HG02973 (cell line): ENCODE measurements at regions not wholly inside any gene's neighbourhood (a gene's known extent, or its start where the extent isn't known, plus 50 kb on each side); places are given as distances from the start of the nearest gene placed in this dataset.

ENCODE experiments used
- ATAC-seq: cut with Tn5 transposase; IDR thresholded peaks from one replicate; pipeline ENCODE4 v1.9.1; 2021; ENCODE audit warnings: moderate library complexity; ENCODE audit not compliant: unreplicated experiment

DNA sequence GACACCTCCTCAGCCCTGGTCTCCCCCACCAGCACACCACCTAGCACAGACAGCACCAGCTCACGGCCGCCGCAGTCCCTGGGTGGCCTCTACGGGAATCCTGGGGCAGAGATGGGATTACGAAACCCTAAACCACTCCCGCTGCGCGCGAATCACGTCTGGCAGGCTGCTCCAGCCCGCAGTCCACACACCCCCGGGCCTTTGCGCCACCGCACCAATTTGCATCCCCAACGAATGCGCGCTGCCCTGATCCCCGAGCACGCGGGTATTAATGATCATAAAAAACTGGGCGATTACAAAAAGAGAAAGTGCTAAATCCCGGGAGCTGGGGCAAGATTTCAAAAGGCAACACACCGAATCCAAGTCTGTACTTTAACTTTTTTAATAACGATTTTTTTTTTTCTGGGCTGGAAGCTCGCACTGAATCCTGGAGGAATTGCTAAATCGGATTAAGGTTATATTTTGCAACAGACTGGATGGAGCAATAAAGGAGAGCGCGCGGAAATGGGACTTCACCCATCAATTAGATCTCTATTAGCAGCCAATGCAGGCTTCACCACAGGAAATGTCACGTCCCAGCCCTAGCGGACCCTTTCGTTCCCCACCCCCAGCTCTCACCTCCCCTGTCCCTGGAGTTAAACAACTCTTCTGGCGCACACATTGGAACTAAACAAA is 69.8 kb upstream of the TMEM33 start:
- ATAC-seq, result no peak

DNA sequence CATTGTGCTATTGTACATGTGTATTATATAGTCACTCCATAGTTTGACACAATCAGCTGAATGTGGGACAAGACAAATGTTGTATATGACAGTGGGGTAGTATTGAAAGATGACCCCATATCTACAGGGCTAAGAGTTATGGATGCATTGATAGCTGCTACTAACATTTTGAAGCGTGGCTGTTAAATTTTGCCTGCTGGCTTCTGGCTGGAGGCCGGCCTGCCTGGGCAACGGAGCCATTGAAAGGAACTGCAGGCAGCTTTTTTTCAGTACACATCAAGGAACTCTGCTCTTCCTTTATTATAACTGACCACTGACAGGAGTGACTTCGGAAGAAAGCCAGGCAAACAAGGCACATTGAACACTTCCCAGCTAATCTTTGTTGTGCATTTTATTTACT is 76.1 kb upstream of the TMEM33 start:
- no peak for ATAC-seq

DNA sequence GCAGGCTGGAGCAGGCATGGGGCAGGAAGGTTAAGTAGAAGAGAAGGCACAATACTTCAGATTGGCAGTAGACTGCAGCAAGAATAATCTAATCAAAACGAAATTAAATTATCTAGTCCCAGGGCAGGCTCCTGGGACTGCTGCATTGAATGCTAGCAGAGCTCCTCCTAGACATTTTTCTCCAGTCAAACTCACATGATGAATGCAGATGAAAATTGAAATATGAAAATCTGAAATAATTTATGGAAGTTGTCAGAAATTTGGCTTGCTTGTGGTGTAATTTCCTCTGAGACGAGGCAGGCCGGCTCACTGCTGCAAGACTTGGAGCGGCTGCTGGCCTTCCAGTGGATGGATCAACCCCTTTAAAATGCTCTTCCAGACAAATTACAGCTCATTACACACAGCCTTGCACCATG is 78.0 kb upstream of the TMEM33 start:
- no peak for ATAC-seq

DNA sequence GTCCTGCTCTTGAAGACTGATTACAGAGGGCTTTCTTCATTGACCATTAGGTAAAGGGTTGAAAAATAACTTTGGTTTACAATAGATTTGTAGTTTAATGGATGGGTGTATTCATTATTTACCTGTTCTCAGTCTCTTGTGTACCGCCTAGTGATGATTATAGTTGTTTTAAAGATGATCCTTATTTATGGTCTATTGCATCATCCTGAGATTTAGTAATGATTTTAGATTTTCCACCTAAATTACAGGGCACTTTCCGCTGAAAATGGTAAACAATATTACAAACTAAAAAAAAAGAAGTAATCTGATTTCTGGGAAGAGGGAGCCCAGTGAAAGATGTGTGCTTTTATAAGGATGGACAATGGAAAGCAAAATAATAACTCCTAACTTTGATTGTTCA is 78.4 kb upstream of the TMEM33 start:
- ATAC-seq, result no peak

DNA sequence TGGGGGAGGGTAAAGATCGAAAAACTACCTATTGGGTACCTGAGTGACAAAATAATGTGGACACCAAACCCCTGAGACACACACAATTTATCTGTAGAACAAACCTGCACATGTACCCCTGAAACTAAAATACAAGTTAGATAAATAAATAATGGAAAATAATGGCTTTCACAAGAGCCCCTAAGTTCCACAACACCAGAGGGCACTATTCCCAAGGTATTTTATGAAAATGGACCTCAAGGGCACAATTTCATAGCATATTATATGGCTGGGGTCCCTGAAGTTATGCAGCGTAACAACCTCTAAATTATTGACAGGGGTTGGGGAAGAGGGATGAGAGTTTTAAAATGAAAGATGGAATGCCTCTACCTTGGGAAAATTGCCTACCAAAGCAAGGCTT is 81.3 kb upstream of the TMEM33 start:
- no peak for ATAC-seq

DNA sequence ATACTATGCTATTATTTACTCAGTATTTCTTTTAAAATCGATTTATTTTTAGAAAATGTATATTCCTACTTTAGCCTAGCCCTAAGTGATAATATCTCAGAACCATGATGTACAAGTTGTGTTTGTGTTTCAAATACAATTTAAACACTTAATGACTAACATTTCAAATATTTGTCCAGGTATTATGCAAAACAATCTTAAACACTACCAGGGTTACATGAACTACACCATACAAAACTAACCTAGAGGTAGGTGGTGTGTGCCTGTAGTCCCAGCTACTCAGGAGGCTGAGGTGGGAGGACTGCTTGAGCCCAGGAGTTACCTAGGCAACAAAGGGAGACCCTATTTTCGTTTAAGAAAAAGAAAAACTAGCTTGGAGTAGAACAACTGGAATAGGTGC is 83.0 kb upstream of the TMEM33 start:
- ATAC-seq, result no peak

DNA sequence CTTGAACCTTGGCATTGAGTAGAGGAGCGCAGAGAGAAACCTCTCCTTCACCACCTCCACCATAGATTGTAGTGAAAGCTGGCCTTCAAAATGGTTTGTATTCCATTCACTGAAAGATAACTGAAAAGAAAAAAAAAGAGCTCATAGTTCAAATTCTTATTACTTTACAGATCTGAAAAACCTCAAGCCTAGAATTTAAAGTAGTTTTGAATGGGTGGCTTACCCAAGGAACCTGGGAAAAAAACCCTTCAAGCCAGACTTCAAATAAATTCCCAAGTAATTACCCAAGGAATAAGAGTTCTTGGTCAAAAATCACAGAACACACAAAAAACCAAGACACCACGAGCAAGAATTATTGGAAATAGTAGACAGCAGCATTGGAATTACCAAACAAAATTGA is 83.6 kb upstream of the TMEM33 start:
- ATAC-seq, result no peak

DNA sequence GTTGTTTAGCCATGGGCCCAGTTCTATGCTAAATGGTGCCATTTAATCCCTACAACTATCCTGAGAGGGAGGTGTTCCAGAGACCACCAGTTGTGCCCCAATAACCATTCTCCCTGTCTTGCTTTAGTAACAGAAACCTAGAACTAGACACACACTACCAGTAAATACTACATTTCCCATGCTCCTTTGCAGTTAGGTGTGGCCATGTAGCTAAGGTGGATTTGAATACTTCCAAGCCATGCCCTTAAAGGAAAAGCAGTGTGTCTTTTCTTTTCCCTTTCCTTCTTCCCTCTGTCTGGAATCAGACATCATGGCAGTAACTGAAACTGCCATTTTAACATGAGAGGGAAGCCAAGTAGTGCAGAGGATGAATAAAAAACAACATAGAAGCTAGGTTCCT is 90.9 kb upstream of the TMEM33 start:
- ATAC-seq, result no peak

DNA sequence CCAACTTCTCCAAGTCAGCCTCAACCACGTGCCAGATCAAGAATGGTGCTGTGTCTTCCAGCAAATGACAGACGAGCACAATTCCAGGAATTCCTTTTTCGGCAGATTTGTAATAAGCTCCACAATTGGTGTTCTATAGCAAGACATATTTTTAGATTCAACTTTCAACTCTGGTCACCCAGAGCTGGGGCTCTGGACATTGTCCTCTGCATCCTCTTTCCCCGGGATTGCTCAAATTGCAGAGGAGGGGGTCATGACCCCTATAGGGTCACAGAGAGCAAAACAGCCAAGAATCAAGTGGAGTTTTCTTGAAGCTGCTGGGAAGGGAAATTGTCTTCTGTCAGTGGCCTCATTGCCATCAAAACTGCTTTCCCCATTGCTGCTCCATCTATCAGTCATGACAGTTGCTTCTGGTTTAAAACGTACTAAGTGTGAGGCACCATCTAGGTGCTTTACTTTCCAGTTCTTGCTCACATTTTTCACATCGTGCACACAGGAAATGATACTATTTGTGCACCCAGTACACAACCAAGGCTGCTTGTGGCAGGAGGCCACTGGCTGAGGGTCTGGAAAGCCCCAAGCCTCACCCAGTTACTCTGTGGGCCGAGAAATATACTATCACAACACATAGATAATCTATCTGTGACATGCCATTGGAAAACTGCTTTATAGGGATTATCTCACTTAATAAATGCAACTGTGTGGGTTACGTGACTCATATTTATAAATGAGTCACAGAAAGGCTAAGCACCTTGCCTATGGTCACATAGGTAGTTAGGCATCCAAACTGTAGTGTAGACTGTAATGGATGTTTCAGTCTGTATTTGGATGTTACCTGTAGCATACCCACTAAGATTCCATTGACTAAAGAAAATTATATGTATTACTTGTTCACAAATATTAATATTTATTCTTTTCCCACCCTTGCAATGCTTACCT is 91.7 kb upstream of the PHOX2B start:
- ATAC-seq, result peak; percentile 70

DNA sequence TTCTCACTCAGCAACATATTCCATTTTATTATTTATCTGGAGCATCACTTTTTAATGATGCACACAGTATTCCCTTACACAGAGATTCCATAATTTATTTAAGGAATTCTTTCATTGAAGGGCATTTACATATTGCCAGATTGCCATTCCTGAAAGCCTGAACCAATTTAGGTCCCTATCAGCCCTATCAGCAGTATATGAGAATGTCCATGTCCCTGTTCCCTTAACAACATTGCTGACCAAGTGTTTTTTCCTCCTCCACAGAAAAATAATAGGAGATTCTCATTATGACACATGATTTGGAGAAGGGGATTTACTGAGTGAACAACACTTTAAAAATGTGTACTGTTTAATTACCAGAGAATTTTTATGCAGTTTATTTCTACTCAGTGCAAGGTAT is 90.1 kb upstream of the PHOX2B start:
- ATAC-seq, result no peak

DNA sequence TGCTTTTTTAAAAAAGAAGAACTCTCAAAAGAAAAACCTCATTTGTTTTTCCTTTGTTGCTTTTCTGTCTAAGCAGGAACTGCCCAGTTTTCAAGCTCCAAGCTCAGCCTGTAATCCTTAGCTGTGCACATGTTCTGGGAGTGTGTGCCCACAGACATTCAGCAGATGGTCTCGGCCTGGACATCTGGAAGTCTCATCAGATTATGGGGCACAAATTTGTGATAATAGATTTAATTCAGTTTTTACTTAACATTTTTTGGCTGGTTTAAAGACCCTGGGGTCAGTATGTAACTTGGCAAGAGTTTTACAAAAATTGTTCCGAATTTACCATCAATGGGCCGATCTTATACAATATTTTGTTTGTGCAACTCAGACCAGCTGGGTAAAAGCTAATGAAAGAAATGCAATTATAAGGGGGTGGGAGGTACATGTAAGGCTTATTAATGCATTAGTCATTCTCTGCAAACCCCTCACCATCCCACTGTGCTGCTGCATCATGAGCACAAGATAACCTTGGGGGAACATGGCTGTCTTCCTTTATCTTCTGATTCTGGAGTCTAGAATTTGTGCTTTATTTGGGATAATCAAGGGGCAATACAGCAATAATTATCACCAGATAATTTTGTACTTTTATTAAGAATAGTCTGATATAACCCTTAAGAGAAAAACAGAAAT is 86.9 kb upstream of the PHOX2B start:
- no peak for ATAC-seq

DNA sequence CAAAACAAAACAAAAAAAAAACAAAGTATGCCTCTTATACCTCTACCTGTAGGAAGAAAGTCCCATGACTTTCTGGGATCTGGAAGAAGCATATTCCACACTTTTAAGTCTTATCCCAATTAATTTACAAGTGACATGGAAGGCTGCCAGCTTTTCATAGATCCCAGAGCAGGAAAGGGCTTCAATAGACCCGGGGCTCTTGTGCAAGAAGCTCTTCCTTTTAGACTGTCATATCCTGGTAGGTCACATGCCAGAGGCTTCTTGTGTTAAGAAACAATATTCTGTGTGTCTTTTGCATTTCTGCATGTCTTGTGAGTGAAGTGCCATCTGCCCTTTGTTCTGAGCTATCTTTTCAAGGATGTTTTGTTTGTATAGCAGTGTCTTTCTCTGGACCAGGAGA is 84.4 kb upstream of the PHOX2B start:
- ATAC-seq, result no peak

DNA sequence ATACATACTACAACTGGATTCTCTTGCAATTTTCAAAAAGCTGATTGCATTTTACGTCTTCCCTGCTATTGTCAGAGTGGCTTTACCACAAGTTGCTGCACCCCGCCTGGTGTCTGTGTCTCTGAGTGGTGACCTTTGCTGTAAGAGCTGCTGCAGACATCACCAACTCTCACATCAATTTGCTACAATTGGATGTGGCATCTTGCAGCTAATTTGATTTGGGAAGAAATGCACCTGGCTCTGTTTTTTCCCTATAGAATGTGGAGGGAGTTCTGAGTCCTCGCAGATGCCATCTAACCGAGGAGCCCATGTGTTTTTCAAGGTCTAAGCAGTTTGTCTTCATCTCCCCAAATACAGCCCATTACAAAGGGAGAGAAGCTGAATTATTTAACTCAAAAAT is 73.8 kb upstream of the PHOX2B start:
- ATAC-seq, result no peak

DNA sequence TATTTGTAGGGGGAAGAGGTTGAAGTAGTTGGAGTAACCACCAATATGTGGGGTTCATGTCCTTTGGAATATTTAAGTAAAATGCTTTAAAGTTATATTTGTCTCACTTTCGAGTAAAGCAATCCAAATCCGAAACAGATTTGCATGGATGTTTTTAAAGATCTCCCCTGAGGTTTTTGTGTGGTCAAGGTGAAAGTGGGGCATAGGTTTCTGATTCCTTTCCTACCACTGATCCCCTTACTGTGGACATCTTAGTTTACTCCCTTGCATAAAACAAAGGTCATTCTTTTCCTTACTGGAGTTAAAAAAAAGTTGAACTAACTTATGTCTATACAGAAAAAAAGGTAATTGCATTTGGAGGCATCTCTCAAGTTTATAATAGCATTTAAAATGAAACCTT is 71.9 kb upstream of the PHOX2B start:
- no peak for ATAC-seq

DNA sequence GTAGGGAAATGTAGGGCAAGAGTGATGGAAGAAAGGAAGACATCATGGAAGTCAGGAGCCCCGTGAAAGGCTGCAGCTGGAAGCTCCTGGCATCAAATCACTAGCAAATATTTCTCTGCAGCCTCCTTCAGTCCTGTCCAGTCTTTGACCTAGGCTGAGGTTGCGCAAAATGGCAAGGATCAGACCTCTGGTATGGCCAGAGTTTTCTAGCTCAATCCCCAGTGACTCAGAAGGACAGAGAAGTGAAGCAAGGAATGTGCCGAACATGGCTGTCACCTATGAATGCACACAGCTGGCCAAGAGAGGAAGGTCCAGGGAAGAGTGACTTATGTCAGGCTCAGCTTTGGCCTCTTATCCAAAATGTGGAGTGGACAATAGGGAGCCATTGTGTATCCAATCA is 71.1 kb upstream of the PHOX2B start:
- ATAC-seq, result no peak

DNA sequence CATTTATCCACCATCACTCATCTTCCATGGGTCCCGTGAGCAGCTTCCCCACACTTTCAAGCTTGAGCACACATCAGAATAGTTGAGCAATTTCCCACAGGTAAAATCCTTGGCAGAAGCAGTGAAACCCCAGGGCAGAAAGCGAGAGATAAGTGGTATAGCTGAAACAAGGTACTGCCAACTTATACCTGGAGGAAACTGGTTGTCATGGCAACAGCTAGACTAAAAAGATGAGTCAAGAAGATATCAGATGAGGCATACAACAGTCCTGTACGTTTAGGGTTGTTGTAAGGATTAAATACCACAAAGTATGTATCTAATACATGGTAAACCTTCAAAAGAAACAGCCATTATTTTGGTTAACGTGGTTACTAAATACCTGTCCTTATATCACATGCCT is 66.9 kb upstream of the PHOX2B start:
- ATAC-seq, result no peak

DNA sequence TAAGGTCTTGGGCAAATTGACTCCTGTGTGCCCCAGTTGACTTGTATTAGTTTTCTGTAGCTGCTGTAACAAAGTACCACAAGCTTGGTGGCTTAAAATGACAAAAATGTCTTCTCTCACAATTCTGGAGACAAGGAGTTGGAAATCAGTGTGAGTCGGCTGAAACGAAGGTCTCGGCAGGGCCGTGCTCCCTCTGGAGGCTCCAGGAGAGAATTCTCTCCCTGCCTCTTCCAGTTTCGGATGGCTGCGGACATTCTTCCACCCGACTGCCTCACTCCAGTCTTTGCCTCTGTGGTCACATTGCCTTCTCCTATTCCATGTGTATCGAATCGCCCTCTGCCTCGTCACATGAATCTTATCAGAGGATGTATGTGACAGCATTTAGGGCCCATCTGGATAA is 66.0 kb upstream of the PHOX2B start:
- ATAC-seq, result no peak

DNA sequence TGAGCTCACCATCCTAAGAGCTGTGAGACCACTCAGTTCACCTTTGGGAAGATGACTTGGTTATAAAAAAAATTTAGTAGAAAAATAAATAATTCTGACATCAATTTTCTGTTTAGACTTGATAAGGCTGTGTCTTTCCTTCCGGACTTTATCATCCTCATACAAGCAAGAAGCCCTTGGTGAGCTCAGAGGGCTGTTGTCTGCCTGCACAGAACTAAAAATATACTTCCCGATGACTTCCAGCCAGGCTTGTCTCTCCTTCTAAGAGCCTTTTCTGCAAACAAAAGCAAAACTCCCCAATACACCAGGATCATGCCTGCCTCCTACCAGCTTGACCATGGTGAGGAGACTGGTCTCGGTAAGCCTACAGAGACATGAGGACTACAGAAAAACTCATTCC is 58.3 kb upstream of the PHOX2B start:
- no peak for ATAC-seq

DNA sequence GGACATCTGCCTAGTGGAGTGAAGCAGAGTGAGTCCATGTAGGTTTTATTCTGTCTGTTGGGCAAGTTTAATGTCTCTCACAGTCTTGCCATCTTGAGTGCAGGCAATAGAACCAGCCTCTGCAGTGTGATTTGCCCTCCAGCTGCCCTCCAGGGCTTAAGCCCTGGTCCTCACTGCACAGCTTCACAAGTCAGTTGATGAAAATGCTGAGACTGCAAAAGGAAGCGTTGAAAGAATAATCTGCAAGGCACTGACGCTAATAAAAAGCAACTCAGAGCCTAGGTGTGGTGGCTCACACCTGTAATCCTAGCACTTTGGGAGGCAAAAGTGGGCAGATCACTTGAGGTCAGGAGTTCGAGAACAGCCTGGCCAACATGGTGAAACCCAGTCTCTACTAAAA is 54.1 kb upstream of the PHOX2B start:
- no peak for ATAC-seq

DNA sequence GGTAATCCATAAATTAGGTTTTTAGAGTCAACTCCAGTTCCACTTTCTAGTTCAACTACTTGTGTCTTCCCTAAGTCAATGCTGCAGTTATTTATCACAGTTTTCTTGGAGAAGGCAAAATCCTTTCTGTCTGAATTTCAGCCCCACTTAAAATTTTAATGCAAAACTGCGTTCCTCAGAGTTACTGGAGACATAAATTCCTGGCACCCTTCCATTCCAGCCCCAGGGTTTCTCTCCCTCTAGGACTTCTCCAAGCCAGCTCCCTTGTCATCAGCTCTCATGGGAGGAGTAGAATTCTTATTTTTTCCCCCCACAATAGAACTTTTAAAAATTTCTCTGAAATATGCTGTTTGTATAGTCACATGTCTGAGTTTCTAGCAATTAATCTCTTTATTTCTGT is 50.6 kb upstream of the PHOX2B start:
- ATAC-seq, result no peak
